ENCODE measurements at regions not wholly inside any gene's neighbourhood (a gene's known extent, or its start where the extent isn't known, plus 50 kb on each side); places are given as distances from the start of the nearest gene placed in this dataset.

DNA sequence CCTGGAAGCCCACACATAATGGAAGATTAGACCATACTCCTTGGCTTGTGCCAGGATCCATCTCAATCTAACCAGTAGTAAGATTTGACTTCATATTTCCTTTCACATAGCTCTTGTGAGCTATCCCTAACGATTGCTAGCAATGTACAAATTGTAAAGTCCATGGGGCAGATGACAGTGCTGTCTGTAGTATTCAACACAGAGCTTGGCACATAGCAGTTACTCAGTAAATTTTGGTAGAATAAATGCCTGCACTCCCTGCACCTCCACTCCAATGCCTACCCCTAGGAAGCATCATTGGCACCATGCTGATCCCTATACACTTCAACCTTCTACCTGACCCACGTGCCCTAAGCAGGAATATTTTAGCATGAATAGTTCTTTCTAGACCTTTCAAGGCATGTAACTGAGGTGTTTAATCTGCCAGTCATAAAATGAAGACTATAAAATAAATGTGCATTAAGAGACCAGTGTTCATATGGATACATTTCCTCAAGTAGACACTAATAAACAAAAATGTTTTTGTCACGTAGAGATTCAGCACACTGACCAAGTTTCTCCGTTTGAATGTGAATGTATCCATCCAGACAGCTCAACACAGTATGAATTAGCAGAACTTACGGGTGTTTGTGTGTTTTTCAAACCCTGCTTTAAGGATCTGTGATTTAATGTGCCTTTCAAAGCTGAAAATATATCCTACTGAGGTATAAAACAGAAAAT is 98.8 kb downstream of the BMP4 start:
- H3K4me1 ChIP-seq = no peaks in the 10 kb centered on the region
- 22 to 61% methylated on average over 5 of the region's 5 CpGs for WGBS, 2 donors

DNA sequence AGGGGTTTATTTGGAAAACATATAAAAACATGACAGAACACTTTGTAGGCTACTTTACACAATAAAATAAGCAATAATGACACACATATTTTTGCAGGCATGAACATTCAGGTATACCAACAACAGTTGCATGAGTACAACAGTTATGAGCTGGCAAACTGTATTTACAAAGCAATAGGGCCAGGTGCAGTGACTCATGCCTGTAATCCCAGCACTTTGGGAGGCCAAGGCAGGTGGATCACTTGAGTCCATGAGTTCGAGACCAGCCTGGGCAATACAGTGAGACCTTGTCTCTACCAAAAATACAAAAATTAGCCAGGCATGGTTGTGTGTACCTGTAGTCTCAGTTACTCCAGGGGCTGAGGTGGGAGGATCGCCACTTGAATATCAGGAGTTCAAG is 101.1 kb downstream of the BMP4 start:
- intact Hi-C loops (cut with DNase I) = no loop called here
- Histone ChIP-seq H3K9me3 (no peaks in the 10 kb centered on the region), H3K4me3 (no peak overlapping the region), H3K4me1 (no peaks in the 10 kb centered on the region), H3K36me3 (no peaks in the 10 kb centered on the region), H3K27me3 (no peaks in the 10 kb centered on the region), H3K27ac (no peak overlapping the region)
- WGBS, 2 donors = 42 to 62% methylated on average over 2 of the region's 2 CpGs
- TF ChIP-seq, protein P1, sequence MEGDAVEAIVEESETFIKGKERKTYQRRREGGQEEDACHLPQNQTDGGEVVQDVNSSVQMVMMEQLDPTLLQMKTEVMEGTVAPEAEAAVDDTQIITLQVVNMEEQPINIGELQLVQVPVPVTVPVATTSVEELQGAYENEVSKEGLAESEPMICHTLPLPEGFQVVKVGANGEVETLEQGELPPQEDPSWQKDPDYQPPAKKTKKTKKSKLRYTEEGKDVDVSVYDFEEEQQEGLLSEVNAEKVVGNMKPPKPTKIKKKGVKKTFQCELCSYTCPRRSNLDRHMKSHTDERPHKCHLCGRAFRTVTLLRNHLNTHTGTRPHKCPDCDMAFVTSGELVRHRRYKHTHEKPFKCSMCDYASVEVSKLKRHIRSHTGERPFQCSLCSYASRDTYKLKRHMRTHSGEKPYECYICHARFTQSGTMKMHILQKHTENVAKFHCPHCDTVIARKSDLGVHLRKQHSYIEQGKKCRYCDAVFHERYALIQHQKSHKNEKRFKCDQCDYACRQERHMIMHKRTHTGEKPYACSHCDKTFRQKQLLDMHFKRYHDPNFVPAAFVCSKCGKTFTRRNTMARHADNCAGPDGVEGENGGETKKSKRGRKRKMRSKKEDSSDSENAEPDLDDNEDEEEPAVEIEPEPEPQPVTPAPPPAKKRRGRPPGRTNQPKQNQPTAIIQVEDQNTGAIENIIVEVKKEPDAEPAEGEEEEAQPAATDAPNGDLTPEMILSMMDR (IDR thresholded peaks at IDR 0.05) = no peak
- TF ChIP-seq POLR2A (IDR thresholded peaks at IDR 0.05) (no peak), EP300 (IDR thresholded peaks at IDR 0.05) (no peak), POLR2AphosphoS5 (IDR thresholded peaks at IDR 0.05) (no peak)
- DNase-seq = no peak

More for the DNA sequence above, 98.8 kb downstream of the BMP4 start:
- Histone ChIP-seq H3K36me3 (no peaks in the 10 kb centered on the region), H3K9me3 (no peaks in the 10 kb centered on the region), H3K27me3 (no peaks in the 10 kb centered on the region), H3K4me3 (no peak overlapping the region), H3K27ac (no peak overlapping the region)
- intact Hi-C loops (cut with DNase I) = no loop called here
- DNase-seq = no peak
- TF ChIP-seq EP300 (IDR thresholded peaks at IDR 0.05) (no peak), POLR2A (IDR thresholded peaks at IDR 0.05) (no peak), POLR2AphosphoS5 (IDR thresholded peaks at IDR 0.05) (no peak)
- TF ChIP-seq, protein P1 (IDR thresholded peaks at IDR 0.05) = no peak

DNA sequence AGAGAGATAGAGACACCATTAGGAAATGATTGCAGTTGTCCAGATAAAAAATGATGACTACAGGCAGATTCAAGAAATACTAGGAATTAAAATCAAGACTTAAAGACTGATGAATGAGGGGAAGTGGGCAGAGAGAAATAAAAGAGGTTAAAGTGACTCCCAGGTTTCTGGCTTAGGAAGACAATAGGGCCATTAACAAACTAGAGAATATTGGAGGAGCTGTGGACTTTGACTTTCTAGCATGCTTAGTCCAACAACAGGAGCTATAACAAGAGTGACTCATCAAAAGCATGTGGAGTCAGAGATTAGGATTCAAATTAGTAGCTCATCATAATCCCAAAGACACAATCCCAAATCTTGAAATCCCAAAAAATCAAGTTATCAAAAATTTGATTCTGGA is 101.5 kb downstream of the BMP4 start:
- Histone ChIP-seq H3K27ac (no peak overlapping the region), H3K4me1 (no peaks in the 10 kb centered on the region), H3K36me3 (no peaks in the 10 kb centered on the region), H3K9me3 (no peaks in the 10 kb centered on the region), H3K27me3 (no peaks in the 10 kb centered on the region), H3K4me3 (no peak overlapping the region)
- intact Hi-C loops (cut with DNase I) = no loop called here
- no peak for TF ChIP-seq POLR2A (IDR thresholded peaks at IDR 0.05)
- TF ChIP-seq, protein P1 (IDR thresholded peaks at IDR 0.05) = no peak
- no peak for TF ChIP-seq EP300 (IDR thresholded peaks at IDR 0.05)
- TF ChIP-seq POLR2AphosphoS5 (IDR thresholded peaks at IDR 0.05) = no peak
- no peak for DNase-seq

DNA sequence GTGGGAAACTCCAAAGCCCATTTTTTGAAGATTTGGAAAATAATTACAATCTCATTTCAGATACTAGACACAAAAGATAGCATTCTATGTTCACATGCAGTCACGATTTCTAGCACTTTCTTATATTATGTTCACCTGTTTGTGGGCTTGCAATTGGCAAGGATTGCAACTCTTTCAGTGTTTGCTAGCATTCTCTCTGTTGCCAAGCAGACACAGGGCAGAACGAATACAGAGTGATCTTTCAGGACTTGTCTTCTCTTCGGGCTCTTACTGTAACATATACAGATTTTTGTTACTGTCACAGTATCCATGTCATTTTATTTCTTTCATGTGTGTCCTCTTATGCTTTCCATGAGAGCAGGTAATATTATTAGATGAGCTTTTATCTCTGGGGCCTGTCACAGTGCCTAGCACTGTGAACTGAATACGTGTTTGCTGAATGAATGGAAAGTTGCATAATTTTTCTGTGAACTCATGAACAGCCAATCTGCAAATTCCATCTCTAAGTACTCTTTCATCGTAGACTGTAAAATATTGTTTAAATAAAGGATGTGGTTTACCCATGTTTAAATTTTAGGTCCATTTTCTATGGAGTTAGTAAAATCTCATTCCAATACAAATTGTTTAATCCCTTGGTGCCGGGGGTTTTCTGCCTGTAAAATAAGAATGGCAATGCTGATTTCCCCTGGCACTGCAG is 105.1 kb downstream of the BMP4 start:
- 76 to 84% methylated on average over 6 of the region's 6 CpGs for WGBS, 2 donors

More for the DNA sequence above, 105.1 kb downstream of the BMP4 start:
- H3K4me3 ChIP-seq = no peak overlapping the region
- no peaks in the 10 kb centered on the region for H3K9me3 ChIP-seq
- intact Hi-C loops (cut with DNase I) = no loop called here
- DNase-seq = no peak
- TF ChIP-seq, protein P1 (IDR thresholded peaks at IDR 0.05) = no peak
- no peak for TF ChIP-seq POLR2AphosphoS5 (IDR thresholded peaks at IDR 0.05)
- TF ChIP-seq POLR2A (IDR thresholded peaks at IDR 0.05) = no peak
- TF ChIP-seq EP300 (IDR thresholded peaks at IDR 0.05) = no peak
- no peak overlapping the region for H3K27ac ChIP-seq
- H3K4me1 ChIP-seq = no peaks in the 10 kb centered on the region
- H3K36me3 ChIP-seq = no peaks in the 10 kb centered on the region
- H3K27me3 ChIP-seq = no peaks in the 10 kb centered on the region
